Stimulated activated CD4-positive, alpha-beta T cell treated with anti-CD3 and anti-CD28 coated beads, TNF-alpha, amount 100 ng/mL, for 24 hours (primary cell): ENCODE measurements at regions not wholly inside any gene's neighbourhood (a gene's known extent, or its start where the extent isn't known, plus 50 kb on each side); places are given as distances from the start of the nearest gene placed in this dataset.
A peak's percentile ranks its signal among the peaks of the same experiment; 100 is the strongest.
"Not testable (repeated sequence)": the region's sequence is repeated elsewhere in the genome, so short reads cannot be mapped to it uniquely, and the experiment has no call there.

Experiments used
- DNase-seq, 3 experiments: peaks; one replicate each; pipeline ENCODE4 v3.0.0-alpha.2; 2020; ENCODE audit warnings: low read depth in 3 of 3

- no peak for DNase-seq
Observed at GRCh38 chr6:27135087-27135657, 112.3 kb upstream of the PRSS16 start.

GRCh38 chr6:27136077-27136644 is 111.3 kb upstream of the PRSS16 start:
- DNase-seq: no peak

DNA sequence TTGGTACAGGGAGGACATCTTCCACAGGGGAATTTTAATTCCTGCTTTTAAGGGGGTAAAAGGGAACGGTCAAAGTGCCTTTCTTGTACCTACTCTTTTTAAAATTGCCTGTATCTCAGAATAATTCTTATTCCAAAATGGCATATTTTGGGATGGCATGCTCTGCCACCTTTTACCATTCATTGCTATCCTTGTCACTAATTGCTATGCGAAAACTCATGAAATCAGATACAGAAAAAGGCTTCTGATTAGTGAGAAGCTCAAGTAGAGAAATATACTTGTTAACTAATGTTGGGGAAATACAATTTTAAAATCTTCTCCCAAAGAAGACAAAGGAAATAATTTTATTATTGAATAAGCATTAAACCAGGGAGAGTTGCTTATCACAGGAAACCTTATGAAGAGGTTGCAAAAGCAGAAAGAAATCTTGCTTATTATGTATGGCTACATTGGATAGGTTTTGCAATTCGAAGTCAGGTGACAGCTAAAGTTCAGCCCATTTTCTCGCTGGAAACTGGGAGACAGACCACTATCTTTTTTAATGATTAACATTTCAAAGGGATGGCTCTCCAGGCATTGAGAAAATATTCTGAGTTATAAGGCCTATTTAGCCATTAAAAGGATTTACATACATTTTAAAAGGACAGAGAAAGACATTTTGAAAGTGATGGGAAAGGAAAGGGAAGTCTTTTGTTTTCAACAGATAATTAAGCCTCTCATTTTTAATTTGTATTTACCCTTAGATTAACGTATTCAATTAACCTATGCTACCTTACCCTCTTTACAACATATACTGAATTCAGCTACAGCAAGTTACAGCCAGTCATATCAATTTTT is 110.3 kb upstream of the PRSS16 start:
- DNase-seq: no peak

DNA sequence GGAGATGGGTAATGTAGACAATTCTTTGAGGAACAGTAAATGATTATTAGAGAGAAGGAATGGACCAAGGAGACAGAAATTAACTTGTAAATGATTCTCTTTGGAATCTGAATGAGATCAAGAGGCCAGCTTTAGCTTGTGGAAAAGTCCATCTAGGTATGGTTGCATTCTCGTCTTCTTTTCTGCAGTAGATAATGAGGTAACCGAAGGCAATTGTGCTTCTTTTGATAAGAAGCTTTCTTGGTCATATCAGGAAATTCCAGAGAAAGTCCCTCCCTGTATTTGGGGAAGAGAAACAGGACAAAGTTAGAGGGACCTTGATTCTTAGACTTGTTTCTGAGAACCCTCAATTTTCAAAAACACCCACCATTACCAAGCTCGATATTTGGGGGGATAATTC is 109.1 kb upstream of the PRSS16 start:
- DNase-seq: no peak

DNA sequence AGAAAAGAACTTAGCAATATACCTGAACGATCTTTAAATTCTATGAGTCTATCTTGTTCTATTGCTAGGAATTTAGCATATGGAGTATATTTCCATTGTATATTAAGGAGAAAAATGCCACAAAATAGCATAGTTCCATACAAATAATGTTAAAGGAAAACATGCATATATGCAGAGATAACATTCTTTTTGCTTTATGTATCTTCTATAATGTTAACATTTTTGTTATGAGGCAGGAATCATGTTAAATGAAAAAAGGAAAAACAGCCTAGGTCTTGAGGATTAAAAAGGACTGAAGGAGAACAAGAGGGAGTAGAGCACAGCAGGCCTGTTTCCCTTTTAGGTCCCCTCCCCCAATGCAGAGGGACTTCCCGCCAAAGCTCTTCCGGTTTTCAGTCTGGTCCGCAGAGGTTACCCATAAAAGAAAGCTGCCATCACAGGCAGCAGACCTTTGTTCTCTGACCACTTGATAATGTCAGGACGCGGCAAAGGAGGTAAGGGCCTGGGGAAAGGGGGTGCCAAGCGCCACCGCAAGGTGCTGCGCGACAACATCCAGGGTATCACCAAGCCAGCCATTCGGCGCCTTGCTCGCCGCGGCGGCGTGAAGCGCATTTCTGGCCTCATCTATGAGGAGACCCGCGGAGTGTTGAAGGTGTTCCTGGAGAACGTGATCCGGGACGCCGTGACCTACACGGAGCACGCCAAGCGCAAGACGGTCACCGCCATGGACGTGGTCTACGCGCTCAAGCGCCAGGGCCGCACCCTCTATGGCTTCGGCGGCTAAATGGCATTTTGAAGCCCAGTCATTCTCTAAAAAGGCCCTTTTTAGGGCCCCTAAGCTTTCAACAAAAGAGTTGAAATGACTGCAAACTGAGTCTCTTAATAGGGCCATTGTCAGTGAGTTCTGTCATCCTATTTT is 108.4 kb upstream of the PRSS16 start:
- DNase-seq: peak in 2 of 3 experiments; percentile 45 to 75

DNA sequence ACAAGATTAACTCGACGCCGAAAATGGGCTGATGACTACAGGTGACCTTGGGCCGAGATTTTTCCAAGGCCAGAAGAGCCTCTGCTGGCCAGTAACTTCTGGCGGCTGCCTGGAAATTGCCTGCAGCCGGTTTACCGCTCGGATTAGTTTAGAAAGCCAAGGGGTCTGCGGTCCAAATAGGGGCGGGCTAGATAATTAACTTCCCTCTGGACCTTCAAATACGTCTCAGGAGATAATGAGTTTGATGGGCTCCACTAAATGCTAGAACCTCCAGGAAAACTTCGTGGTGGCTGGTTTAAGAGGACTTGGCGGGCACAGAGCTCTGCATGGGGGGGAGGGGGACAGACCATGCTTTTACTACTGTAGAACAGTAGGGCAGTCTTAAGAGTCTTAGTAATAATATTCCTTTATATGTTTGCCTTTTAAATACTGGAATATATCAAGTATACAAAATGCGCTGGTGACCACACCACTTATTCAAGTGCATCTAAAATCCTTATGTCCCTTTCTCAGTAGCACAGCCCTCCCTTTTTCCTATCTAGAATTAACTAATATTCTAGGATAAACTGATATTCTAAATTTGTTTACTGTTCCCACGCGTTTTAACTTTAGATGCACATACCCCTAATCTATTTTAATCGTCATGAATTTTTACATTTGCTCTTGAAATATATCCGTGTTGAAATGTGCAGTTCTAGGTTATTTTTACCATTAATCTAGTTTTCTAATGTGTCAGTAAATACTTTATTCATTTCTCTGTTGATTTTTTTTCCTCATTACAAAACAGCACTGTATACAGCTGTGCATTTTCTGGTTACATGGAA is 107.5 kb upstream of the PRSS16 start:
- DNase-seq: peak in 1 of 3 experiments; percentile 24

DNA sequence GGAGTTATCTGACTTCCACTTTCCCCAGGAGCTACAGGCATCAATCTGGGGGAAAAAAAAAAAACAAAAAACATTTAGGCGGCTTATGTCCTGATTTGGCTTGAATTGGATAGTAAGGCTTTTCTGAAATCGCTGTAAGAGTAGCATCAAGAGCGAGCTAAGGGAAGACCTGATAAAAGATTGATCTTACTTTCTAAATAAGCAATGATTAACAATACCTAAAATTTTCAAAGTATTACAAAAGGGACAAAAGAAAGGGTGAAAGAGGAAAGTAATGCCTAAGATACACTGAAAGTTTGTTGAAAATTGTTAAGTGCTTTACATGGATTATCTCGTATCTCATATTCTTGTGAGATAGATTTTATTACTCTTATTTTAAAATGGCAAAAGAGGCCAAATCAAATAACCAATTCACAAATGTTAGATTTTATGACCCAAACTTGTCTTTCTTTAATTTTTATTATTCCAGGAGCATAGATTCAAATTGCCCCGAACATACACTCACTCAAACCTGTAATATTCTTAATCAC is 106.4 kb upstream of the PRSS16 start:
- DNase-seq: no peak

DNA sequence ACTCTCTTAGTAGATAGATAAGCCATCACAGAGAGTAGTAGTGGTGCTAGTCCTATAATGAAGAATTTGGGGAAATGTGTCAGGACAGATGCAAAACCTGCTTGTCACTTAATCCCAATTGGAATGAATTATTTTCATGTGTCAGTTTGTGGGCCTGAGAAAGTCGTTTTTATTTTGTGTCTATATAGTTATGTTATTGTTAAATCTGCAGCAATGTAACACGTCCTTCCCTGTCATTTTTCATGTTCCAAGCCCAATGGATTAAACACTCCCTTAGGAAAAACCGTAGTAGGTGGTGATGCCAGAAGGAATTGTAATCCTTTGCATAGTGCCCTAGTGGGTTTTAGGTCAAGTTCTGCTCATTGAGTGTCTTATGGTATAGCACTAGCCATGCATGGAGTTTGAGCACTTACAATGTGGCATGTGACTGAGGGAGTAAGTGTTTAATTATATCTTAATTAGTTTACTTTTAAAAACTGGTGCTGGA is 105.9 kb upstream of the PRSS16 start:
- DNase-seq: no peak

- not testable (repeated sequence) for DNase-seq
Observed at GRCh38 chr6:27143020-27143388, 104.5 kb upstream of the PRSS16 start.

DNA sequence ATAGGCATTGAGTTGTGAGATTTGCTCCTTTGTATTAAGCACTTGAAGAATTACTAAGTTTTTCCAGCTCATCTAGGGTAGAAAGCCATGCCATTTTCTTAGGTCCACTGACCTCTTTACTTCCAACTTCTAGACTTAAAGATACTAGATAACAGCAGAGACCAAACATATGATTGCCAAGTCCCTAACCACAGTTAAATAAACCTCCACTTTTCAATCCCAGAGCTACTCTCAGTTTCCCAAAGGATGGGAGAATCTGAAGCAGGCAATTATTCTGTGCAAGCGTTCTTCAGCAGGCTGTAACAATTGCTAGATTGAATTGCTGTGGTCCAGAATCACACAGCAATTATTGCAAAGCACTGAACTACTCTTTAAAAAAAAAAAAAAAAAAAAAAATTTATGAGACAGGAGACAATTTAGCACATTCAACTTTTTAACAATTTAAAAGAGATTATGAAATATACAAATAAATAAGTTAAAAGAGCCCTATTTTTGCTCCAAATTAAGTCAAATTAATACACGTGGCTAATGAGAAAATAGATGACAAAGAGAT is 104.0 kb upstream of the PRSS16 start:
- DNase-seq: no peak

GRCh38 chr6:27144740-27145079 is 102.8 kb upstream of the PRSS16 start:
- DNase-seq: no peak

DNA sequence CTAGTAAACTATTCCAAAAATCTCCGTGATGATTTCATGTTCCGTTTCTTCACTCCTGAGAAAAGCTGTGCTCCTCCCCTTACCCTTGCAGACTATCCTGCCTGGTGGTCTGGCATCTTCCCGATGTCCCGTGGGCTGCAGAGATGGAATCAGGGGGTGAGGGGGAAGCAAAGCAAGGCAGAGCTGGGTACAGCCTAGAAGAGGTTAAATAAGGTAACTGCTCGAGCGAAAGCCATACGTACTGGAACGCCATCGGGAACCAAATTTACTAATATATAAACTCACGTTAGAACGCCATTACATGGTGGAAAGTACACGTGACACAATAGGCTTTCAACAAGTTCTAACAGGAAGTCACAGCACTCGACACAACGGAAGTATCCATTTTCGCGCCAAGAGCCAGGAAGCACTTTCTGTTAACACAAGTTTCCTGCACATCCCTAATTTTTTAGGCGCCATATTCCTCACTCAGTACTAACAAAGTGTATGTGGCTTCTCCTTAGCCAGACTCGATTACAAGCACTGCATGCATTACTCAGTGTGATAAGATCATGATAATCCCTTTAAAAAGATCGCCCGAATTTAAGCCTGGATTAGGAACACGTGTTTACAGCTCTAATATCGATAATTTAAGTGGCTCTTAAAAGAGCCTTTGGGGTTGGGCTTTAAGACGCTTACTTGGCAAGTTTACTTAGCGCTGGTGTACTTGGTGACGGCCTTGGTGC is 101.6 kb upstream of the PRSS16 start:
- peak in 2 of 3 experiments; percentile 56 to 66 for DNase-seq

GRCh38 chr6:27146456-27146705 is 101.1 kb upstream of the PRSS16 start:
- DNase-seq: not testable (repeated sequence)

GRCh38 chr6:27146706-27147505 is 100.6 kb upstream of the PRSS16 start:
- peak; percentile 61 to 75 (median 68) for DNase-seq

DNA sequence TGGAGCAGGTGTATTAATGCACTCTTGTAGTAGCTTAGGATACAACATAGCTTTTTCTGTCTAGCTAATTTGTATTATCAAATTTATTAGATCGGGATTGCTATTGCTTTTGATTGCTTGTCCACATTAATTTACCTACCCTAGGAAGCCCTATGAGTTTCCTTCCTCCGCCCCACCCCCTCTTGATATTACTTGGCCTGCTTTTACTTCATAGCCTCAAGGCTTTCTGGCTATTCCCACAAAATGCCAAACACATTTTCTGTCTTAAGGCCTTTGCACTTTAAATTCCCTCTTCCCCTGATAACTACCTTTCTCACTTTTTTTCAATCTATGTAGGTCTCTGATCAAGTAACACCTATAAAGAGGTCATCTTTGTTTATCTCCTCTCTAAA is 99.1 kb upstream of the PRSS16 start:
- no peak for DNase-seq

- DNase-seq: no peak
Observed at GRCh38 chr6:27149150-27149549, 98.4 kb upstream of the PRSS16 start.

DNA sequence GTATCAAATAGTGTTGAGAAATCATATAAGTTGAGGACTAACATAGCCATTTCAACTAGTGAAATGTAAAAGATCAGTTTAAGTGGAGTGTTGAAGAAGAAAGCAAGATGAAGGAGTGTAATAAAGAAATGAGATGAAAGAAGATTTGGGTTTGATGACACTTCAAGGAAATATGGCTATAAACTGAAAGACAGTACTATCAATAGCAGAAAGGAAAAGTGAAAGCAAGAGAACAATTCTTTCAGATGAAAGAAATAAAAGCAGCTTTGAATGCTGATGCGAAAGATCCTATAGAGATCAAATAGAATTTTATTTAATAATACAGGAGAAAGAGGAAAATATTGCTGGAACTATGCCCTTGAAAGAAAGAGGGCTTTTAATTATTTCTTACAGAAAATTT is 92.8 kb upstream of the PRSS16 start:
- DNase-seq: no peak

- no peak for DNase-seq
Observed at GRCh38 chr6:27156874-27157458, 90.5 kb upstream of the PRSS16 start.
